CD4-positive, alpha-beta T cell treated with Interleukin-6 for 4 hours (primary cell): ENCODE measurements at regions not wholly inside any gene's neighbourhood (a gene's known extent, or its start where the extent isn't known, plus 50 kb on each side); places are given as distances from the start of the nearest gene placed in this dataset.
"Not testable (repeated sequence)": the region's sequence is repeated elsewhere in the genome, so short reads cannot be mapped to it uniquely, and the experiment has no call there.

Experiments
- DNase-seq: peaks from one replicate; pipeline ENCODE4 v3.0.0-alpha.2; 2020; ENCODE audit warnings: mixed read lengths

DNA sequence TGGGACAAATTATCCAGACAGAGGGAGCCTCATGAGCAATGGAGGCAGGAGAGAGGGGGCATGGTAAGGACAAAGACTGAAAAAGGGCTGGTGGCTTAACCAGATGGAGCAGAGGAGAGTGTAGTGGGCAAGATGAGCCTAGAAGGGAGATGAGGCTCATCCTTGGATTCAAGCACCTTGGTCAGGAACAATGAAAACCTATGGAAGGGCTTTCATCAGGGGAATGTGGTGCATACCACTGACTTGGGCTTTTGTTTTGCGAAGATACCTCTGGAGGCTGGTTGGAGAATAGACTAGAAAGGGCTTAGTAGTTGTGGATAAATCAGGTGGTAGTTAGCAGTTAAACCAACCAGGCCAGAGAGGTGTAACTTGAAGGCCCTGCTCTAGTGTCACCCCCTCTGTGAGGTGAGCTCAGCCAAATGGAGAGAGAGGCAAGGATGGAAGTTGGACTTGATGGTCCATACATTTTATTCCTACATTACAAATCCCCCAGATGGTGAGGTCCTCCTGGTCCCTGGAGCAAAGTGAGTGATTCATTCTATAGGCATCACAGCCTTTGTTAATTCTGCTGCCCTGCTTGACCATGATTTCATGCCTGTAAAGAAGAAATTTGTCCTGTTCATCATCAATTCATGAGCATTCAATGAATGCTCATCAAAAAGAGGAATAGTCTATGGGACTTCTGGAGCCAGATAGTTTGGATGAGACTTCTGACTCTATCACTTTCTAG lies 264.8 kb upstream of the IGFBP7 start:
- DNase-seq = no peak

DNA sequence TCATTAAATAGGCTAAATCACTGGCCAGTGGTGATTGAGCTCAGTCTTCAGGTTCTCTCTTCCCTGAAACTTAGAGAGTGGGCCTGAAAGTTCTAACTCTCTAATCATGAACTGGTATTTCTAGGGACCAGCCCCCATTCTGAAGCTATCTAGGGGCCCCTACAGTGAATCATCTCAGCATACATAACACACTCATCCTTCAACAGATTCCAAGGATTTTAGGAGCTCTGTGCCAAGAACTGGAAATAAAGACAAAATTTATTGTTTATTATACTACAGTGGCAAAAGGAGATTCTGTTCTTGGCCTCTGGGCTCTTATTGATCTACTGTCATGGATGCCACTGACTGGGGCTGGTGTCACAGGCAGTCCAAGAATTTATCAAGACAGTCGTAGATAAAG lies 263.8 kb upstream of the IGFBP7 start:
- DNase-seq = no peak

DNA sequence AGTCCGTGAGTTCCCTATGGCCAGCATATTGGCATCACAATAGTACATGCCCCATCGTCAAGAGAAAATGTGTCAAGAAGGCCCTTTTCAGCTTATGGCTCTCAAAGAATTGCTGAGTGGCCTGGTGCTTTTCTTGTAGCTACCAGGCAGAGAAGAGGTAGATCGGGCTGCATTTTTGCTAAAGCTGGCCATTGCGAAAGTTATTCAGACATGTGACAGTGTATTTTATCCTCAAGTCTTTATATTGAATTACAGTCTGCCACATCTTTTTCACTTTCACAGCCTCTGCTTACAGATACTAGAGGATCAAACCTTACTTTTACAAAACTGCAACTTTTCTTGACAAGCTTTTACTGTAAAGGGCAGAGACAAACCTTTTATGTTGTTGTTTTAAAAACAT lies 261.5 kb upstream of the IGFBP7 start:
- no peak for DNase-seq

DNA sequence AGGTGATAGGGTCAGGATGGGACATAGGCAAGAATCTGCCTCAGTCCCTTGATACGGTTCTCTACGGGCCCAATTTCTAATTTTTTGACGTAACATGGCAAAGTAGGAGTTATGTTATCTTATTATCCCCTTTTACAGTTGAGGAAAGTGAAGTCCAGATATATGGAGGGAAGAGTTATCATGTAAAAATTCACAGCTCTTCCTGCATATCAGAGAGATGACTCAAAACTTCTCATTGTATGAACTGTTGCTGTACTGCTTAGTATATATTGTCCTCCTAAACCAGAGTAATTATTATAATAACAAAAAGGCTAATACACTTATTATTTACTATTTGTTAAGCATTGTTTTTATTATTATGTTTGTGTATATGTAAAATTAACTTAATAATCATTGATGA lies 260.5 kb upstream of the IGFBP7 start:
- DNase-seq = no peak

DNA sequence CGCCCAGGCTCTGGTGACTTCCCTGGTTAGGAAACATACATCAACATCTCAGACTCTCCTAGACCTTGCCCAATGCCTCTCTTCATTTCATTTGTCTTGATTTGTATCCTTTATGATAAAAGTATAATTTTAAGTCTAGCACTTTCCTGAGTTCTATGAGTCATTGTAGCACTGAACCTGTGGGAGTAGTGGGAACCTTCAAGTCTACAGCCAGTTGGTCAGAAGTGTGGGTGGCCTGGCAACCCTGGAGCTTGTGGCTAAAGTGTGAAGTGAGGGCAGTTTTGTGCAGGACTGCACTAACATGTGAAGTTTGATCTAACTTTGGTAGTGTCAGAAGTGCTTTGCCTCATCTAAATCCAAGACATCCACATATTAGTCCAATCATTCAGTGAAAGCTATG lies 259.3 kb upstream of the IGFBP7 start:
- DNase-seq = no peak

DNA sequence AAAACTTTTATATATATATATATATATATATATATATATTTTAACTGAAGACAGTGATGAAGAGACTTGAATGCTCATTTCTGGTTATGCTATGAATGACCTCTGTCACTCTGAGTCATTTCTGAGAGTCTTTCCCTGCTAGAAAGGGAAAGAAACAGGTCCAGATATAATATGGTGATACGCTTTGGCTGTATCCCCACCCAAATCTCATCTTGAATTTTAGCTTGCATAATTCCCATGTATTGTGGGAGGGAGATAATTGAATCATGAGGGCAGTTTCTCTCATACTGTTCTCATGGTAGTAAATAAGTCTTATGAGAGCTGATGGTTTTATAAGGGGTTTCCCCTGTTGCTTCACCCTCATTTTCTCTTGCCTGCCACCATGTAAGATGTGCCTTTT lies 254.1 kb upstream of the IGFBP7 start:
- DNase-seq = no peak

DNA sequence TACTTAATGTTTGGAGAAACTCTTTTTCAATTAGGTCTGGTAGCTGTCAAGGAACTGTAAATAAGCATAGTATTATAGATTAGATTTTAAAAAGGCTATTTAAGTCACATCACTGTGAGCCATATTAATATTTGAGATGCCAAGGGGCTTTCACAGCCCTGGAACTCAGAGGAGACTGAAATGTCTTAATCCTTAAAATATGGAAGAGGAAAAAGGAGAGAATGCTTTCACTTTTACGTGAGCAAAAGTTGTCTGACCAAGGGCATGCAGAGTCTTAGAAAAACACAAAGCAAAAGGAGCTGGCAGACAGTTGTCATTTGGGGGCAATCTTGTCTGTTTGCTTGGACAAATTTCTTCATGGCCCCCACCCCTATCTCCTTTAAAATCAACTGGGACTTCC lies 253.2 kb upstream of the IGFBP7 start:
- DNase-seq = no peak

DNA sequence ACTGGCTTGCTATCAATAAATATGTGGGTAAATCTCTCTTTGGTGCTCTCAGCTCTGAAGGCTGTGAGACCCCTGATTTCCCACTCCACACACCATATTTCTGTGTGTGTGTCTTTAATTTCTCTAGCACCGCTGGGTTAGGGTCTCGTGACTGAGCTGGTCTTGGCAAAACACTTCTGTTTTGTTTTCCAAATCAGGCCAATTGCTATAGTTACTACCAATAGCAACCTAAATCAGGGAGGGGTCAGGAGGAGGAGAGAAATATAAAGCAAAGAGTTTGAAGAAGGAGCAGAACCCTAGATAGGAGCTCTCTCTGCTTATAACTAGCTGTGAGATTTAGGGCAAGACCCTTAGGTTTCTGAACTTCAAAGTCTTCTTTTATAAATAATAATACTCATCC lies 250.5 kb upstream of the IGFBP7 start:
- no peak for DNase-seq

DNA sequence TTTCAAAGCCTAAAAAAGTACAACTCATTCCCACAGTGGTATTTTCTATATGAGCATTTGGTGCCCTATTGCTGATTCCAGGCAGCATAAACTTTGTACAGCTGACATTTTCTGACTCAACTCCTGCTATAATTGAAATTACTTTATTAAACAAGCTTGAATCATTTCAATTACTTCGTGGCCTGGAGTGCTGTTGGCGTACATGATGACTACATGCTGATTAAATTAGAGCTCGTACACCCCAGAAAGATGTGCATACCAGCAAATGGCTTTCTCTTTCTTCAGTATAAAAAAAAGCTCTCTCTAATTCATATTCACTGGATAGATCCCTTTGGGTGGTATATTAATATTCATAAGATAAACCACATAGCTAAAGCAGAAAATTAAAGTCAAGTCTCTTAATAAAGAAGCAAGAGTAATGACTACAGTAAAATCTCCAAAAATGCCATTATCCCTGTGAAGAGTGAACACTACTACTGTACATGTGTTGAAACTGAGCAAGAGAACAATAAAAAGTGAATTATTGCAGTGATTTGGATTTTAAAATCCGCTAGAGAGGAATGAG lies 245.0 kb upstream of the IGFBP7 start:
- no peak for DNase-seq

DNA sequence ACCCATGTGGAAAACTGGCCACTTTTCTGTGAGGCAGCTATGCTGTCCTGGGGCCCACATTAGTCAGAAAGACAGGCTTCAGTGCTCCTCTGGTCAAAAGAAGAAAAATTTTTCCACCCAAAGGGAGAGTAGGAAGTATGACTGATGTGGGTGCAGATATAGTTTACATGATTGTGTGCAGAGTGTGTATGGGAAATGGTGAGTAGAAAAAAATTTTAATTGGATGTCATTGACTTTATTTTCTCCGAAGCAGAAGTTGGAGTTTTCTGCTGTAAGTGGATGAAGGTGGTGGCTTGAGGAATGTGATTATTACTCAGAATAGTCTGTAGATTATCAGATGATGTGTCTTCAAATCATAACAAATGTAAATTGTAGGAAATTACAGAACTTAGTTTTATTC lies 241.5 kb upstream of the IGFBP7 start:
- no peak for DNase-seq

DNA sequence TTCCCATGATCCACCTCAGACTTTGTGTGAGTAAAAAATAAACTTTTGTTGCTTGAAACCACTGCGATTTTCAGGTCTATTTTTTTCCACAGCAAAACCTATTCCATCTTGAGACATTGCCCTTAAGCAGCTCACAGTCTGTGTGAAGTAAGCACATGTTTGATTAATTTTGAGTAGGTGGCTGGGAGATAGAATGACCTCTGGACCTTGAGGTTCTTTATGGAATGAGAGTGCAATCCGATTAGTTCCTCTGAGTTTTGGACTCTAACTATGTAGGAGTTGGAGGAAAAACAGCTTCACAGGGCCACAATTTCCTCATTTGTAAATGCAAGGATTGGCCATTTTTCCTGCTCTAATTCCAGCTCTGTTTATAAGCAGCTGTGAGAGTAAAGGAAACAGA lies 234.1 kb upstream of the IGFBP7 start:
- DNase-seq = no peak

DNA sequence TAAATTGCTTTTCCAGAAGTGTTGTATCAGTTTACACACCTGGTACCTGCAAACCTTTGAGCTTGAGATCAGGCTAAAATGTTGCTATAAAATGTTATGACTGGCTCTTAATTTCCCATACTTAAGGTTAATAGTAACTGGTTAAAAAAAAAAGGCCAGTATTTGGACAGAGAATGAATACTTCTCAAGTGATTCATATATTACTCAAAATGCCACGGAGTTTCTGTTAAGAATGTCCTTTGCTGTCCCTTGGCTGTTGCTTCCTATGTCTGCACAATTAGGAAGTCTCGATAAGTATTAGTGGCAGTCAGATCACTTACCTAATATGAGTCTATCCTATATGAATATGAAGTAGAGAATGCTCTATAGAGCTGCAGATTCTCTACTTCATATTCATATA lies 232.2 kb upstream of the IGFBP7 start:
- no peak for DNase-seq

DNA sequence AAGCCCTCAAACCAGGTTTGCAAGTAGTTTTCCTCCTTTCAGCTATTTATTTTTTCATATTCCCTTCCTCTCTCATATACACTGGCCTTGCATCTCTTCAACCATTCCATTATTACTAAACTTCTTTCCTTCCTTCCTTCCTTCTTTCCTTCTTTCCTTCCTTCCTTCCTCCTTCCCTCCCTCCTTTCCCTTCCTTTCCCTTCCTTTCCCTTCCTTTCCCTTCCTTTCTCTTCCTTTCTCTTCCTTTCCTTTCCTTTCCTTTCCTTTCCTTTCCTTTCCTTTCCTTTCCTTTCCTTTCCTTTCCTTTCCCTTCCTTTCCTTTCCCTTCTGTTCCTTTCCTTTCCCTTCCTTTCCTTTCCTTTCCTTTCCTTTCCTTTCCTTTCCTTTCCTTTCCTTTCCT lies 228.7 kb upstream of the IGFBP7 start:
- DNase-seq = not testable (repeated sequence)

DNA sequence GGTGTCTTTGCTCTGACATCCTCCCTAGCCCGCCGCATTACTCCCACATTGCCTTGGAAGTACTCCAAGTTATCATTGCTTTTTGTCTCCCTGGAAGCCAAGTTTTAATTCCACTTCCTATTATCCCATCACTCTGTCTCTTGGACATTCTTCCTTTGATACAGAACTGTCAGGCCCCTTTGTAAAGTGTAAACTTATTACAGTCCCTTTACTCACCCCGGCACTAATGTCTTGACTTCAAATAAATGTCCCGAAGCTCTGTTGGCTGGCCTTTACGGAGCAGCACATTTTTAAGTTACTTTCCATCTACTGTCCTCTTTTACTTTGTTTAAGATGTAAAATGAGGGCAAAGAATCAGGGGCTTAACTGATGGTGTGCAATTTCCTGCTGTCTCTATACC lies 223.5 kb upstream of the IGFBP7 start:
- no peak for DNase-seq

DNA sequence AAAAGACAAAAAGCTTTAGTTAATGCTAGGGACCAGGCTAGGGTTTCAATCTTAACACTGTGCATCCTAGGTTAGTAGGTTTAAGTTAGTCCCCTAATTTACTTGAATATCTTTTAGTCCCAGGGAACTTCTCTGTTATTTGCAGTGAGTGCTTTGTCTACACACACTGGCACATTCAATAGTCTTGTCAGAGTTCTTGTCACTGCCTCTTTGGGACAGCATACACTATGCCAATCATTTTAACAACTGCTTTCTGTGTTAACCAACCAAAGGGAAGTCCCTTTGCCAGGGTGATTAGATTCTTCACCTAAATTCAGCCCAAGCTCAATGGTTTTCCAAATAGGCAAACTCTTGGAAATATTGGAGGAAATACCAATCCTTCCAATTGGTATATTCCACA lies 221.8 kb upstream of the IGFBP7 start:
- no peak for DNase-seq

DNA sequence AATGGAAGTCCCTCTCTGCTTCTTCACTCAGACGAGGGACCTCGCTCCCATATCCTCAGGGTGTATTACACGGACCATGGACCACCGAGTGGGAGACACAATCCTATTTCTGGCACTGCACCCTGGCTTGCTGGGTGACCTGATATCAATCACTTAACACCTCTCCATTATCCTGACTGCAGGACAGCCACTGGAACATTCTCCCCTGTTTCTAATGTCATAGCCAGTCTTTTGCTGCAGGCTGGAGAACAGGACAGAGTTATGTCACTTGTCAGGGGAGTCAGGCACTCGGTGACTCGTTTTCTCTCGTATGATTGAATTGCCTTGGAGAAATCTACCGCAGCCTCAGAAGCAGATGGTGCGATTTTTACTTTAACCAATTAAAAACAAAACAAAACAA lies 219.1 kb upstream of the IGFBP7 start:
- DNase-seq = no peak

DNA sequence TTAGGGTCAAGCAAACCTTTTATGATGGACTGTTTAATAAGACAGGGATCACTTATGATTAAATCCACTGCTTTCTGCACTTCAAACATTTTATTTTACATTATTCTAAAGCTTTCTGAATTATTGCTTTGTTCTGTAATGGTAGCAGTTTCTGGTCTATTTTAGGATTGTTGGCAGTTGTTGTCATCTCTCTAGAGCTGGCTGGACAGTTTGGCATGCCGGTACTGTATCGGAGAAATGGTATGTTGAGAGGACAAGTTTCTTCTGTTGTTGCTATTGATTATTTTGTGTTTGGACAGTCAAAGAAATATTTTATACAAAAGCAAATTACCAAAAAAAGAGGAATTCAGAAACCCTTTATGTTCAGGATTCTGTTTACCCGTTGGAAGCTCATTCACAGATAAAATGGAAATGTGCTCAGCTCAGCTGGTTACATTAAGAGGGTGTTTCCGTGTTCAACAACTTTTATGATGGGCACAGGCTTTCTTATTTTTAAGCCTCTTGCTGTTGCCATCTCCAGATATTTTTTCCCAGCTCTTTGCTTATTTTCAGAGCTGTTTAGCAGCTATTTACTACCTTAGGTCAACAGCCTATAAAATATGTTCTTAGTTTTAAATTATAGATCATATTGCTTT lies 214.6 kb upstream of the IGFBP7 start:
- no peak for DNase-seq

DNA sequence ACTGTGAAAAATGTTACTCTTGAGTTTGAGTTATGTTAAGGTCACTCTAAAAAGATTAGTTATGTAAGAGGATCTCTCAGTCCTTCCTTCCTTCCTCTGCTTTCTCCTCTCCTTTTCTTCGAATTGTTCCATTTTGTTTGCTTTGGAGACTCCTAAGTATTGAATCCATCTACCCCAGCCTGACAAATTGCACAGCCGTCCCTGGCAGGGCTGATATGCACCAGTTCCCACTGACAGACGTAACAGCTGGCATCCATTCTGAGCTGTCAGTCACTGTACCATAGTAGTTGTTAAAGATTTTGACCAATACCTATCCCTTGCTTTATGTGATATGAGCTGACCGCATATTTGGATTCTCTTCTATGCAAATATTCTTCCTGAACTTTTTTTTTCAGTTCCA lies 210.7 kb upstream of the IGFBP7 start:
- DNase-seq = no peak

DNA sequence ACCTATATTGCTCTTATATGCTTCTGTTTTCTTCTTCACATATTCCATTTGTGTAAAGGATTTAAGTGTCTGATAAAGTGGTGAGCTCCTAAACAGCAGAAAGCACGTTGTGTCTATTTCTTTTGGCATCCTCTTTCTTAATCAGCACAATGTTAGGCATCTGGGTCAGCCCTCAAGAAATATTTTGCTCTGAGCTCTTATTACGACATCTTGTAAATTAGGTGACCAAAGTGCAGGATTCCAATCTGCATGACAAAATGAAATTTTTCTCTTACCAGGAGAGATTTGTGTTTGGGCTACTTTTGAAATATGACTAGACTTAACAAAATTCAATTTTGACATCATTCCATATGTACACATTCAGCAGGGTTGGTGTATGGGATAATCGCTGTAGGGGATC lies 210.0 kb upstream of the IGFBP7 start:
- DNase-seq = no peak

DNA sequence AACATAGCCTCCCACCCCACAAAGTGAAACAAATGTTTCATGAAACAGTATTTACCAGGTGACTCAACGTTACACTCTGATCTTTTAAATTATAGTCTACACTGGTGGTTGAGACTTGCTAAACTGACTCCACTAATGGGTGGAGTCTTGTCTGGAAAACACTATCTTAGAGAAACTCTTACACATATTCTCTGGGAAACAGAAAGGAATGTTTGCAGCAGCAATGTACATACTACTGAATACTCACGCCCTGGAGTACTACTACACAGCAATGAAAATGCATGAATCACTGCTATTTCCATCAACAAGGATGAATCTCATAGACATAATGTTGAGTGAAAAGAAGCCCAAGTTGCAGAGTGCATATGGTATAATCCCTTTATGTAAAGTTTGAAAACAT lies 208.5 kb upstream of the IGFBP7 start:
- no peak for DNase-seq

DNA sequence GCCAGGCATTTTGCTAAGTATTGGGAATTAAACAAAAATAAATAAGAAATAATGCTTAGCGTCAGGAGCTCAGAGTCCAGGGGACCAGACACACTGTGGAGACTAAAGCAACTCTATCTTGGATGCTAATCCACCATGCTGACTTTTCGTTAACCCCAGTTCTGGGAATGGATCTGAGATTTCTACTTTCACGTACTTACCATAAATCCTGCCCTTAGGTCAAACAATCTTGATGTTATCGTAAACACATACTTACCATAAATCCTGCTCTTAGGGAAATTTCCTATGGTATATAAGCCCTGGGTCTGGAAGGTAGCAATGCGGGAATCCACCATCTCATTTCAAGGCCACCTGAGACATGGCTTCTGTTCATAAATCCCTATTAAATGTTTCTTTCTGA lies 204.5 kb upstream of the IGFBP7 start:
- DNase-seq = no peak

DNA sequence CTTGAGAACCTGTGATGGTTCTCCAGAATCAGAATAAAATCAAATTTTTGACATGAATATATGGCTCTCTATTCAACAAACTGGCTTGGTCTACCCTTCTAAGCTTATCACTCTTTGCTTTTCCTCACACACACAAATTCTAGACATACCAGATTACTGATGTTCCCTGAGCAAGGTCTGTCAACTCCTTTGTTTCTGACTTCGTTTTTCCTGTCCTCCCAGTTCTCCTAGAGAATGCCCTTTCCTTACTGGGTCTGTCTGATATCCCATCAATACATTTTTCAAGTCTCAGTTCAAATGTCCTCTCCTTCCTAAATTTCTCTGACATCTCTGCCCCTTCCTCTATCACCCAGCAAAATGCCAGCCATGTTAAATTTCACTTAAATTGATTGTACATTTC lies 202.1 kb upstream of the IGFBP7 start:
- no peak for DNase-seq

DNA sequence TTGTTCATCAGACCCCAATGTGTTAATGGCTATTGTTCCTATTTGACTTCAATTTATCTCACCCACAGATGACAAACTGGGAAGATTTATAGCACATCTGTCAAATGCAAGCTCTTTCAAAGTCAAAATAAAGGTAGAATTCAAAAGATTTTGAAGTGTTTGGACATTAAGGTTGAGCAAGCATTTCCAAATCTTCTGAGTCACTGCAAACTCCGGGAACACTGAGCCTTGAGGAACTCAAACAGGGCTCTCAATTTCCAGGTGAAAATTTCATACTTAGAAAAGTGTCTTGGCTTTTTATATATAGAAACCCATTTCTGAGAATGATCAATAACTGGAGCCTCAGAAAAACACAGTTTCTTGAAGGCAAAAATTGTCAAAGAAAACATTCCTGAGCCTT lies 199.5 kb upstream of the IGFBP7 start:
- no peak for DNase-seq

DNA sequence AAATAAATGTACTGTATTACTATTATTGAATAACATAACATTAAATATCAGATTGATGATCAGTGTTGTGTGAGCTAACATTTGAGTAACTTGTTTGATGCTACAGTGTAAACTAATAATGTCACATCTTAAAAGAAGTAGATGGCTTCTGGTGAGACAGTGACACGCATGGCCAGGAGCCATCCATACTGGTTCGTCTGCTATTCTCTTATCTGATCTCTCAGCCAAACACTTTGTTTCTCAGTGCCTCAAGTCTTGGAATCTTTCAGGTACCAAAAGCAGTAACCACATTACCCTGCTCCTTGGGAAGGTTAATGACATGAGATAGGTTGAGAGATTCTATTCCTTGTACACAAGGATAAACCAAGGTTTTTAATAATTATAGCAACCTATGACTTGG lies 198.1 kb upstream of the IGFBP7 start:
- DNase-seq = no peak

DNA sequence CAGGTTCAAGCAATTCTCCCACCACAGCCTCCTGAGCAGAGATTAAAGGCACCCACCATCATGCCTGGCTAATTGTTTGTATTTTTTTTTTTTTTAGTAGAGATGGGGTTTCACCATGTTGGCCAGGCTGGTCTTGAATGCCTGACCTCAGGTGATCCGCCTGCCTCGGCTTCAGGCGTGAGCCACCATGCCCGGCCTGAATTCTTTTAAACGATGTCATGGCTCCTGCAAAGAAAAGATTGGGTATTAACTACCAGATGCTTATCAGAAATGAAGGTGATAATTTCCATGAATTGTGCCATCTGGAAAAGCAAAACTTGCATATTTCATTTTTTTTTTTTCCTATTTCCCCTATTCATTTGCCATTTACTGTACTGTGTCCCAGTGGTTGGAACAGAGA lies 195.7 kb upstream of the IGFBP7 start:
- no peak for DNase-seq
